Ovary (tissue), 3 donors: ENCODE measurements at regions not wholly inside any gene's neighbourhood (a gene's known extent, or its start where the extent isn't known, plus 50 kb on each side); places are given as distances from the start of the nearest gene placed in this dataset.

ENCODE experiments used
- POLR2A ChIP-seq: fragments of 450-650 bp; IDR thresholded peaks from one replicate; pipeline ENCODE4 v1.6.1; 2017; ENCODE audit warnings: antibody characterized with exemption, mild to moderate bottlenecking, moderate library complexity
- TF ChIP-seq, protein P1 (sequence below), 3 donors: fragments of 450-650 bp in 2 of 3; fragments of 200-600 bp in 1 of 3; IDR thresholded peaks; one replicate each; pipeline versions ENCODE4 v1.5.1 to v1.8.0; 2016 to 2022; ENCODE audit warnings: antibody characterized with exemption in 3 of 3, mild to moderate bottlenecking in 1 of 3
- donor health status: DM: no; HTN: no; CAD: no.

DNA sequence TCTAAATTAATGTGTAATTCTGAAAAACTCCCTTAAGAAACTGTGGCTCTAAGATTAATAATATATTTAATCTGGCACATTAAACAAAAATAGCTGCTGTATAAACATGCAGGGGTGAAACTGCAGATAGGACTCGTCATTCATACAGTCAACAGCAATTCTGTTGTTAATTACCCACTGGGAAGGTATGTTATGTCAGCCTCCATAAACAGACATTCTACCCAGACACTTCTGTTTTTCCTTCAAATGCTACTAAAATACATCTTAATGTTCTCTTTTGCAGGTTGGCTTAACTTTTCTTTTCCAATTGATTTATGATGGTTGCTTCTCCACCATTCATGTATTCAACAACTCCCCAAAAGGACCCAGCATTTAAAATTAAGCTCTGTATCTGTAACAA is 165.6 kb downstream of the SIPA1L2 start:
- TF ChIP-seq, protein P1, sequence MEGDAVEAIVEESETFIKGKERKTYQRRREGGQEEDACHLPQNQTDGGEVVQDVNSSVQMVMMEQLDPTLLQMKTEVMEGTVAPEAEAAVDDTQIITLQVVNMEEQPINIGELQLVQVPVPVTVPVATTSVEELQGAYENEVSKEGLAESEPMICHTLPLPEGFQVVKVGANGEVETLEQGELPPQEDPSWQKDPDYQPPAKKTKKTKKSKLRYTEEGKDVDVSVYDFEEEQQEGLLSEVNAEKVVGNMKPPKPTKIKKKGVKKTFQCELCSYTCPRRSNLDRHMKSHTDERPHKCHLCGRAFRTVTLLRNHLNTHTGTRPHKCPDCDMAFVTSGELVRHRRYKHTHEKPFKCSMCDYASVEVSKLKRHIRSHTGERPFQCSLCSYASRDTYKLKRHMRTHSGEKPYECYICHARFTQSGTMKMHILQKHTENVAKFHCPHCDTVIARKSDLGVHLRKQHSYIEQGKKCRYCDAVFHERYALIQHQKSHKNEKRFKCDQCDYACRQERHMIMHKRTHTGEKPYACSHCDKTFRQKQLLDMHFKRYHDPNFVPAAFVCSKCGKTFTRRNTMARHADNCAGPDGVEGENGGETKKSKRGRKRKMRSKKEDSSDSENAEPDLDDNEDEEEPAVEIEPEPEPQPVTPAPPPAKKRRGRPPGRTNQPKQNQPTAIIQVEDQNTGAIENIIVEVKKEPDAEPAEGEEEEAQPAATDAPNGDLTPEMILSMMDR (IDR thresholded peaks at IDR 0.05): no peak
- no peak for TF ChIP-seq POLR2A
